Stimulated activated naive B cell treated with anti-CD40 and anti-IgM and Interleukin-4, amounts not matched to agents 10 μg/mL and 1 μg/mL and 100 μg/mL, for 72 hours (primary cell): ENCODE measurements at regions not wholly inside any gene's neighbourhood (a gene's known extent, or its start where the extent isn't known, plus 50 kb on each side); places are given as distances from the start of the nearest gene placed in this dataset.

ENCODE experiments used
- ATAC-seq, 2 donors: fragments of 150-1000 bp; cut with Tn5 transposase; replicated peaks; 2 replicates each; pipeline ENCODE4 v1.10.0; 2021; ENCODE audit warnings: moderate library complexity in 1 of 2
- DNase-seq: peaks from one replicate; pipeline ENCODE4 v3.0.0; 2021
- H3K27ac Mint-ChIP-seq: one replicate; pipeline ENCODE4 v1.8.0; 2022; ENCODE audit warnings: mild to moderate bottlenecking, mixed read lengths
- H3K27me3 Mint-ChIP-seq, 2 donors: one replicate each; pipeline ENCODE4 v1.8.0; 2022; ENCODE audit warnings: mixed read lengths in 2 of 2
- H3K36me3 Mint-ChIP-seq, 2 donors: one replicate each; pipeline ENCODE4 v1.8.0; 2022; ENCODE audit warnings: mixed read lengths in 2 of 2, mild to moderate bottlenecking in 1 of 2
- H3K4me1 Mint-ChIP-seq, 2 donors: one replicate each; pipeline ENCODE4 v1.8.0; 2022; ENCODE audit warnings: mixed read lengths in 2 of 2, mild to moderate bottlenecking in 1 of 2
- H3K4me3 Mint-ChIP-seq, 2 donors: one replicate each; pipeline ENCODE4 v1.8.0; 2022; ENCODE audit warnings: mild to moderate bottlenecking in 2 of 2, mixed read lengths in 2 of 2, moderate library complexity in 1 of 2
- H3K9me3 Mint-ChIP-seq, 2 donors: one replicate each; pipeline ENCODE4 v1.8.0; 2022; ENCODE audit warnings: mixed read lengths in 2 of 2, mild to moderate bottlenecking in 1 of 2

DNA sequence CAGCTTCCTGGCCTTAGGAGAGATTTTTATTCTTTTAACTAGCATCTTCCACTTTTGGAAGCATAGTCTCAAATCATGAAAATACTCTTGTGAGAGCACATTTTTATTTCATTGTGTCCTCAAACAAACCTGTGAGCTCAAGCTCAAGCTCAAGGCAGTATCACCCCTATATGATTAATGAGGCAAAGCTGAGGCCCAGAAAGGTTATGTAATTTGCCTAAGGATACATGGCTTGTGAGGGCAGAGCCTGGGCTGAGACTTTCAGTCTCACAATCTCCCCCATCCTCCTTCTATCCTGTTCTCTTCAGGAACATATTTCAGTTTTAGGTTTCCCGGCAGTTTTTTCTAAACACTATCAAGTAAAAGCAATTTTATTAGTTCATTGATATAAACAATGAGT, 359.5 kb downstream of the PTEN start:
- DNase-seq, result no peak
- H3K27me3 Mint-ChIP-seq, result no peaks in the 10 kb centered on the region
- ATAC-seq, result no peak
- H3K4me3 Mint-ChIP-seq, result no peak overlapping the region
- H3K36me3 Mint-ChIP-seq, result no peaks in the 10 kb centered on the region
- H3K9me3 Mint-ChIP-seq, result no peaks in the 10 kb centered on the region
- peaks cover 5 to 7% of the 10 kb centered on the region in 2 donors for H3K4me1 Mint-ChIP-seq
- no peak overlapping the region for H3K27ac Mint-ChIP-seq
